ENCODE measurements at regions not wholly inside any gene's neighbourhood (a gene's known extent, or its start where the extent isn't known, plus 50 kb on each side); places are given as distances from the start of the nearest gene placed in this dataset.
A peak's percentile ranks its signal among the peaks of the same experiment; 100 is the strongest.

DNA sequence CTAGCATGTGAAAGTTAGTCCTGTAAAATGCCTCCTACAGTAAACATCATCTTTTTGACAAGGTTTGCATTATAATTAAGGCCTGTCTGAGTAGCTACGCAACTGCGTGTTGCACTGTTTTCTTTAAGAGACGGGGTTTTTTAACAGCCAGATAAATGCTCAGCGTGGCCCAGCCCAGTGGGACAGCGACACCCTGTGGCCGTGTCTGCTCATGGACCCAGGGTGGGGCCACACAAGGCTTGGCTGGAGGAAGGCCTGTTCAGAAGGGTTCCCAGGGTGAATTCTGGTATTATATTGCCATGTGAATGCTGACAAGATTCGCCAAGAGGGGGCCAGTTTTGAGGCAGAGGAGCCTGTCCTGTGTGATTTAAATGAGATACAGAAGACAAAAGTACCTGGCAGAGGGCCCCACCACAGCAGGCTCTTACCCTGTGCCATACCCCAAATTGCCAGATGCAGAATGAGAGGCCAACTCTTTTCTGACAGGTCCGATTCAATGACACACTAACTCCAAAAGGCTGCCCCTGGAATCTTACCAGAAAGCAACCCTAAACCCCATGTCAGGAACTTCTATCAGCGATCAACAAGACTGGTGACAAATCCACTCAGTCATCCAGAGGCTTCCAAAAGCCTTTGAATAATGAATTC lies 65.9 kb upstream of the IRX6 start:
- WGBS, 2 donors (ENCODE audit: low coverage in 1 of 2) = 54 to 75% methylated on average over 5 to 6 of the region's 9 CpGs
- H3K9me3 ChIP-seq = peaks cover 0 to 17% (median 0%) of the 10 kb centered on the region in 3 donors
- no peaks in the 10 kb centered on the region for H3K36me3 ChIP-seq
- H3K27me3 ChIP-seq = peaks cover 21% of the 10 kb centered on the region
- no peak overlapping the region for H3K4me3 ChIP-seq
- no peak for ATAC-seq
- TF ChIP-seq POLR2A (IDR thresholded peaks at IDR 0.05) (no peak), EP300 (IDR thresholded peaks at IDR 0.05) (no peak), POLR2AphosphoS5 (IDR thresholded peaks at IDR 0.05) (no peak)
- TF ChIP-seq, protein P1, sequence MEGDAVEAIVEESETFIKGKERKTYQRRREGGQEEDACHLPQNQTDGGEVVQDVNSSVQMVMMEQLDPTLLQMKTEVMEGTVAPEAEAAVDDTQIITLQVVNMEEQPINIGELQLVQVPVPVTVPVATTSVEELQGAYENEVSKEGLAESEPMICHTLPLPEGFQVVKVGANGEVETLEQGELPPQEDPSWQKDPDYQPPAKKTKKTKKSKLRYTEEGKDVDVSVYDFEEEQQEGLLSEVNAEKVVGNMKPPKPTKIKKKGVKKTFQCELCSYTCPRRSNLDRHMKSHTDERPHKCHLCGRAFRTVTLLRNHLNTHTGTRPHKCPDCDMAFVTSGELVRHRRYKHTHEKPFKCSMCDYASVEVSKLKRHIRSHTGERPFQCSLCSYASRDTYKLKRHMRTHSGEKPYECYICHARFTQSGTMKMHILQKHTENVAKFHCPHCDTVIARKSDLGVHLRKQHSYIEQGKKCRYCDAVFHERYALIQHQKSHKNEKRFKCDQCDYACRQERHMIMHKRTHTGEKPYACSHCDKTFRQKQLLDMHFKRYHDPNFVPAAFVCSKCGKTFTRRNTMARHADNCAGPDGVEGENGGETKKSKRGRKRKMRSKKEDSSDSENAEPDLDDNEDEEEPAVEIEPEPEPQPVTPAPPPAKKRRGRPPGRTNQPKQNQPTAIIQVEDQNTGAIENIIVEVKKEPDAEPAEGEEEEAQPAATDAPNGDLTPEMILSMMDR (IDR thresholded peaks at IDR 0.05) = peak in 2 of 4 experiments; percentile 16 to 50
- H3K27ac ChIP-seq = no peak overlapping the region
- no peaks in the 10 kb centered on the region for H3K4me1 ChIP-seq

DNA sequence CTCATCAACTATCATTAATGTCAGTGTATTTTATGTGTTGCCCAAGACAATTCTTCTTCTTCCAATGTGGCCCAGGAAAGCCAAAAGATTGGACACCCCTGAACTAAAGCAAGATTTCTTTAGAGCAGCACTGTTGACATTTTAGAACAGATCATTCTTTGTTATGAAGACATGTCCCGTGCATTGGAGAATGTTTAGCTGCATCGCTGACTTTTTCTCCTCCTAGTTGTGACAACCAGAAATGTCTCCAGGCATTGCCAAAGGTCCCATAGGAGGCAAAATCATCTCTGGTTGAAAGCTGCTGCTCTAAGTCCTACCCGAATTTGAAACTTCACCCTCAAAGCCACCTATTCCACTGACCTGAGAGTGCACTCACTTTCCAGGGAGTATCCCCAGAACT lies 62.7 kb upstream of the IRX6 start:
- H3K27ac ChIP-seq = no peak overlapping the region
- whole genome bisulfite sequencing, 2 donors (ENCODE audit: low coverage in 1 of 2) = 62 to 65% methylated on average over 3 of the region's 3 CpGs
- ATAC-seq = no peak

DNA sequence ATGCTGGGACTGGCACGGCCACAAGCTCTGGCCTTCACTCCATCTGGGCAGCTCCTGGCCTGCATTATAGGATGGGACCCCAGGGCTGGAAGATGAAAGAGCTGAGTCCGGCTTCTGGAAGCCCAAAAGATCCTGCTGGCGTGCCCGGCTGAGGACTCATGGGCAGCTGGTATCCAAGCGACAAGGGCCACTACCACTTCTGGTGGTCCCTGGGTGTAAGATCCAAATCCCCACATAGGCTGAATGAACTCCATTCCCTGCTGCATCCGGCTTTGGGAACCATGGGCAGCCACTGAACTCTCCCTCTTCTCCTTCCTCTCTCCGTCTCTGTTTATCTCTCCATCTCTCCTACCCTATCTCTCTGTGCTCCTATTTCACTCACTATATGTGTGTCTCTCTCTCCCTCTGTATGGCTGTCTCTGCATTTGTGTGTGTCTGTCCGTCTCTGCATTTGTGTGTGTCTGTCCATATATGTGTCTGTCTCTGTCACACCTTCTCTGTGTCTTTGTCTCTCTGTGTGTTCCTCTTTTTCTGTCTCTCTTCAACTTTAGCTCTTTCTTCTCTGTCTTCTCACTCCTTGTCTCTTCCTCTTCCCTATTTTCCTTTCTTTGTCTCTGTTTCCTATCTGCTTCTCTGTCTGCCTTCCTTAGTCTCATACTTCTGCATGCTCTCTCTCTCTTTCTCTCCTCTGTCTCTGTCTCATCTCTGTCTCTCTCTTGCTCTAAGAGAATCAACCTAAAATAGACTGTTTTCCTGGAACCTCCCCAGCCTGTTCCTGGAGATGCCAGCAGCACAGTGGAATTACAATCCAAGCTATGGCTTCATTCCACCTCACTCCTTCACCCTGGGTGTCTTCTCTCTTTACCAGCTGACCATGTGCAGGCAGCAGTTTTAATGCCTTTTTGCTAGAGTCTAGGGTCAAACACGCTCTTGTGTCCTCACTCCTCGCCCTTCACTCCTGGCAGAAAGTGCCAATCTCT lies 60.4 kb upstream of the IRX6 start:
- Histone ChIP-seq H3K9me3 (peaks cover 0 to 18% (median 0%) of the 10 kb centered on the region in 3 donors), H3K4me1 (no peaks in the 10 kb centered on the region), H3K4me3 (no peak overlapping the region), H3K27ac (no peak overlapping the region), H3K36me3 (no peaks in the 10 kb centered on the region), H3K27me3 (peaks cover 17% of the 10 kb centered on the region)
- WGBS, 2 donors (ENCODE audit: low coverage in 1 of 2) = 69 to 78% methylated on average over 3 to 10 of the region's 10 CpGs
- no peak for ATAC-seq
- TF ChIP-seq POLR2A (IDR thresholded peaks at IDR 0.05) (no peak), POLR2AphosphoS5 (IDR thresholded peaks at IDR 0.05) (no peak), EP300 (IDR thresholded peaks at IDR 0.05) (no peak)
- TF ChIP-seq, protein P1 (IDR thresholded peaks at IDR 0.05) = no peak

More for the DNA sequence above, 62.7 kb upstream of the IRX6 start:
- Histone ChIP-seq H3K4me3 (no peak overlapping the region), H3K9me3 (peaks cover 0 to 12% (median 0%) of the 10 kb centered on the region in 3 donors), H3K4me1 (no peaks in the 10 kb centered on the region), H3K27me3 (peaks cover 18% of the 10 kb centered on the region), H3K36me3 (no peaks in the 10 kb centered on the region)
- TF ChIP-seq, protein P1 (IDR thresholded peaks at IDR 0.05) = no peak
- TF ChIP-seq EP300 (IDR thresholded peaks at IDR 0.05) = no peak
- TF ChIP-seq POLR2A (IDR thresholded peaks at IDR 0.05) = no peak
- TF ChIP-seq POLR2AphosphoS5 (IDR thresholded peaks at IDR 0.05) = no peak

DNA sequence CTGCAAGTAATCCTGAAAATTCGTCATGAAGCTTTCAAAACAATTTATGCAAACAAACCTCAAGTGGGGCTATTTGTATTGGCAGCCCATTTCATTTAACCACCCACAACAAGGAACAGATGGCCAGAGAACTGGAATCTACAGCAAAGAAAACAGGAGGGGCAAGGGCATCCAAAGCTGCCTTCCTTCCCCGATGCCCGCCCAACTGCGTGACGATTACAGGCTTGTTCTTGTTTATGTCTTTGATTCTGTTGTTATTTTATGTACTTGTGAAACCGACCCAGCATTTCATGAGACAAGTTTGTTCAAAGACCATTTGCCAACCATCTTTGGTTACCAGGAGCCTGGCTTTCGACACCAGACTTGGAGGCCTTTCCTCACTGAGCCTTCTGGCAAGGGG lies 59.1 kb upstream of the IRX6 start:
- Histone ChIP-seq H3K27ac (no peak overlapping the region), H3K27me3 (peaks cover 17% of the 10 kb centered on the region), H3K9me3 (peaks cover 0 to 18% (median 0%) of the 10 kb centered on the region in 3 donors), H3K36me3 (no peaks in the 10 kb centered on the region), H3K4me3 (no peak overlapping the region), H3K4me1 (no peaks in the 10 kb centered on the region)
- WGBS, 2 donors (ENCODE audit: low coverage in 1 of 2) = 67 to 79% methylated on average over 5 of the region's 7 CpGs
- ATAC-seq = no peak
- no peak for TF ChIP-seq POLR2AphosphoS5 (IDR thresholded peaks at IDR 0.05)
- TF ChIP-seq EP300 (IDR thresholded peaks at IDR 0.05) = no peak
- TF ChIP-seq, protein P1 (IDR thresholded peaks at IDR 0.05) = no peak
- no peak for TF ChIP-seq POLR2A (IDR thresholded peaks at IDR 0.05)
